GM19438 (cell line): ENCODE measurements at regions not wholly inside any gene's neighbourhood (a gene's known extent, or its start where the extent isn't known, plus 50 kb on each side); places are given as distances from the start of the nearest gene placed in this dataset.

Source experiments
- ATAC-seq: cut with Tn5 transposase; IDR thresholded peaks from one replicate; pipeline ENCODE4 v1.9.1; 2021; ENCODE audit warnings: low read depth; ENCODE audit not compliant: unreplicated experiment

DNA sequence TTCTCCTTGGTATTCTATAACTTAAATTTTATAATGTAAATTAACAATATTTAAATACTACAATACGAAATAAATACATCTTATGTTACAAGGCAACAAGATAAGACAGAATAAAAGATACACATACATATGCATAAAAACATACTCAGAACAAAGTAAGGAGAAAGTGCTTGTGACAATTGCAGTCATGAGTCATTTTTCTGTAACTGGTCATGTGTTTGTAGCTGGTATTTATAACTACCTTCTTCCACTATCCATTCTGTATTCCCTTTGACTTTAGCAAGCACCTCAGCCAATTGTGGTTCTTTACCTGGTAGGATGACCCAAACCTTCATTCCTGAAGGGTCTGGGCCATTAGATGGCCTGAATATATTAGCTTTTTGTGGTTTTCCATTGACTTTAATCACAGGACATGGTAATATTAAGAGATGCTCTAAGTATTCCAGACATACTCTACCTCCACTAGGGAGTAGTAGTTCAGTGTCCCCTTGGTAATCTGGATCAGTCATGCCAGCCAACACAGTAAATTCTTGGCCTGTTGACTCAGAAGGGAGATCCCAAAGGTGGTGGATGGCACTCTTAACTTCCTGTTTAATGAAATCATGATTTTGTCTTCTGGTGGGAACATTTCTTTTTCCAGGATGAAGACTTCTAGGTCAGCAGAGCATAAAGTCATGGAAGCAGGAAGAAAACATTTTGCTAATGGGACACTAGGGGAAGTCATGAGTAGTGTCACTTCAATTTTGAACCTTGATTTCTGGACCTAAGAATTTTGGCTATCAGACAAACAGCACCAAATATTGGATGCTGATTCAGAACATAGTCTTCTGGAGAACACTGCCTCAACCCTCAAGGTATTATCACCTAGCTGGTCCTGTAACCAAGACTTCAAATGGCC, 733.7 kb upstream of the IGFBP3 start:
- ATAC-seq, result no peak

DNA sequence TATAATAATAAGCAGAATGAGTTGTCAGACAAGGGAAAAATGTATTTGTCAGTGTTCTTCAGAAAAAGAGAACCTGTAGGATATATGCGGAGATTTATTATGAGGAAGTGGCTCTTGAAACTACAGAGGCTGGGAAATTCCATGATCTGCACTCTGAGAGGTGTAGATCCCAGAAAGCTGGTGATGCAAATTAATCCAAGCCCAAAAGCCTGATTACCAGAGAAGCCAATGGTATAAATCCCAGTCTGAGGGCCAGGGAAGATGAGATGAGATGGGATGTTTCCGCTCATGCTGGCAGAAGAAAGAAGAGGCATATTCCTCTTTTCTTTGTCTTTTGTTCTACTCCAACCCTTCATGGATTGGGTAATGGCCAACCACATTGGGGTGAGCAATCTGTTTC, 732.8 kb upstream of the IGFBP3 start:
- no peak for ATAC-seq

DNA sequence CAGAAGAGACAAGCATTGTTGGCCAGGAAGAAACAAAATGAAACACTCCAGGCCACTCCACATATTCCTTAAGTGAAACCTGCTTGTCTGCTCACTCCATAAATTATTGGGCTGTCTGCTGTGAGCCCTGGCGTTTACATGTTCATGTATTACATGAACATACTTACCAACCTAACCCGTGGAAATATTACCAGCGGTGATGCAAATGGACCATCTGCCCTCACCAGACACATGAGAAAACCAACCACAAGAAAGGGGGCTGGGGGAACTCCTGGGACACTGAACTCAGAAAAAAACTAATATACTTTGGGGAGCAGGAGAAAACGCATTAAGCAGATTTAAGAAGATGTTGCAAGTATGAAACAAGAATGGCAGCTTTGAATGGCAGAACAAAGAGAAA, 731.2 kb upstream of the IGFBP3 start:
- ATAC-seq, result no peak

DNA sequence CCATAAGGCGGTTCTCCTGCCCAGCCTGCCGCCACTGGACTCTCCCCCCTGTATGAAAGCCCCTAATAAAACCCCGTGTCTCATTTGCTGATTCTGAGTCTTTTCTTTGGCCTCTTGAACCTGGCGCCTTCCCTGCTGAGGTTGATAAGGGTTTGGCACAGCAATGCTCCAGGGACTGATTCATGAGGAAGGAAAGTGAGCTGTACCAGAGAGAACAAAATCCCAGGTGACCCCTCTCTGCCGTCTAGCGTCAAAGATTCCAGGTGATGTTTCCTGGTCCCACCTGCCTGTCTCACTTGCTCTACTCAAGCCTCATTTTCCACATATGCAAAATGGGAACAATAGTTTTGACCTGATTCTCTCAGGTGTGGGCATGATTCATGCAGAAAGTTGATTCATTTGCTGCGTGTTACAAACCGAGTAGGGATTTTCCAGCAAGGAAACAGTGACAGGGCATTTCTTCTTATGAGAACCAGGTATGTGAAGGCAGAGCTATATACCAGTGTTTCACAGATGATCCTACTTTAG, 730.6 kb upstream of the IGFBP3 start:
- no peak for ATAC-seq

DNA sequence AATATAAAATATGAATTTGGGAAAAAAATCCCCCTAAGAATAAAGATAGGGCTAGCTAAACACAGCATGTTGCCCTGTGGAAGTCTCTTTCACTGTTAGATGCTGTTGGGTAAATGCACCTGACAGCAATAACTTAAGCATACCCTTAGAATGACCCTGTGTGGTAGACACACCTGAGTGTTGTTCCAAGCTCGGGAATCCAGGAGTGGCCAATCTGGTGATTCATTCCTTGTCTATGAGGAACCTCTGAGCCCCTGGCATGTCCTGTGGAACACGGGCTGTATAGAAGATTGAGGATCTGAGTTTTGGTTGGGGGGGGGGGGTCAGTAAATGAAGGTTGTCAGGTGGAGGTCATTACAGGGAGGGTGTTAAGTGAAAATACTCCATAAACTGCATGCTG, 730.0 kb upstream of the IGFBP3 start:
- ATAC-seq, result no peak

DNA sequence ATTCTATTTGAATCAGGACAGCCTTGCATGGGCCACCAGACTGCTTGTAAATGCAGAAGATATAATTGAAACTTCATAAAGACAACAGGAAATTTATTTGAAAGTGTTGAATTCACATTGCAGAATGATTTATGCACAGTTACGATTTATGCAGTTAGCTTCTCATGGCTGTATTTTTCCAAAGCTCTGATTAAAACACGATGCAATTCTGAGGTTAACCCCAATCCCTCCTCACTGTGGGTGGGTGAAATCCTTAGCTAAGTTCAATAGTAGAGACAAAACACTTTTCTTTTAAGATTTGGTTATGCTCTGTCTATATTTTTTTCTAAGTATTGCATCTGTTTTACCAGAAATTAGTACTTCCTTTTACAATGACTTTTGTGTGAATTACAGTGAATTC, 728.8 kb upstream of the IGFBP3 start:
- no peak for ATAC-seq

DNA sequence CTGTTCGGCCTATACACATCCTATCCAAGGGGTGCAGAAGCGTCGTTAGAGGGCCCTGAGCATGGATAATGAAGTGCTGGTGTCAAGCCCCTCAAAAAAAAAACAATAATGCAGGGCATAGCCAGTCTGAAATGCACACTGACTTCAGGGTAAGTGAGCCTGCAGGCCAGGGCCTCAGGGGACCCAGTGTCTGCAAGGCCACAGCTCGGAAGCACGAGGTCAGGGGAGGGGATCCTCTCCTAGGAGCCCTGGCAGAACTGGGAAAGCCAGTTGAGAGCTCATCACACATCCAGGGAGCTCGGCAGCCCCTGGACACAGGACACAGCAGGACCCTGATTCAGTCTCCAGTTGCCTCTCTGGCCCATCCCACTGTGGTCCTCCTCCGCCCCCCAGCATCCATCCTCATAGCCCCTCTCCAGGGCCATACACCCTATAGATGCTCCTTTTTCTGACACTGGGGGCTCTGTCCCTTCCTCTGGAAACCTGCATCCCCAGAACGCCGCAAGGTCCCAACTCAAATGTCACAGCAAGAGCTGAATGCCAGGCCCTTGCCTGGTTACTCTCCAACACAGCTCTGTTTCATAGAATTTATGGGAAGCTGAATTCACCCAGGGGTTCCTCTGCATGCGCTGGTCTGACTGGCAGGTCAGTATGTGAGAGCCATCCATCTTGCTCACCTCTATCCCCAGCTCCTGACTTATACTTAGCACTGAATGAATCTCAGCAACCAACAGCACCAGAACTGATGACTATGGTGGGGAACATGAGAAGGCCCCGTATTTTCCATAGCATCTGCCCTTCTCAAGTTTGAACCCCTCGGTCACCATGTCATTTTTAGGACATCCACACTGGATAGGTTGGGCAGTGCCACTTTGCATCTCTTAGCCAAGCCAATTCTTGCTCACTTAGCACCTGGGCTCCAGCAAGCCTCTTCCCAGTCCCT, 717.0 kb upstream of the IGFBP3 start:
- ATAC-seq, result no peak

DNA sequence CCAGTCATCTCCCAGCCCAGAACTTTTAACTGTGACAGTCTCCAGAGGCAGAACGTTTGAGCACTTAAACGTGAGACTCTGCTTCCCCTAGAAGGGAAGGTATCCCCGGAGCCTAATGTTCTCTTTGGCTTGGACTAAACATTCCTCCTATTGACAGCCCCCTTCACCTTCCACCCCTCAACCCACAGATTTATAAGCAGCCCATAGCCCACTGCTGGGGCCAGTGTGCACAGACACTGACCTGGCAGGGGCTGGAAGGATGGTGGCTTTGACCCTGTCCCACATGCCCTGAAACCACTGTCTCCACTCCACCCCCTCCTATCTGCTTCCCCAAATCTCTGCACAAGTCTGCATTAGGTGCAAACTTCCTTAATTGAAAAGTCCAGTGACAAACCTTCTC, 715.0 kb upstream of the IGFBP3 start:
- no peak for ATAC-seq

DNA sequence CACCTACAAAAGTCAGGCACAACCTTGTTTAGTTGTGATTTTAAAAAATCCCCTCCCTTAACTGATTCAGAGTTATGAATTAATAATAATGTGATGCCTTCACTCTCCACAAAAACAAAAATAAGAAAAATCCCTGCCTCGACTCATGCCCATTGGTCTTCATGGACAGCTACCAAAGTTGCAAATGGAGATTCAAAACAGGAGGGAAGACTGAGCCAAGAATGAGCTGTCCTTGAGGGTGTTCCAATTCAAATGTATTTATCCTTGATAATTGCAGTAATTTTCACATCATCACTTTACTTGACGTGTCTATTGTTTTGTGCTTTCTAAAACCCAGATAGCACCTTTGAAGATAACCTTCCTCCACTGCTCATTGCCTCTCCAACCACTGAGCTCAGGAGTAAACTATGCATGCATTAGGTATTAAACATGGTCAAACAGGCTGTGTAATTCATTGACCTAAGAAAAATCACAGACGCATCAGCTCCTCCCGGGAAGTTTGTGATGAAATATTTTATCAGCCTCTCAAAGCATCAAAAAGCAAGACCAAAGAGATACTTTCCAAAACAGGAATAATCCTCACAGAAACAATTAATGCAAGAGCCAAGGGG, 712.7 kb upstream of the IGFBP3 start:
- ATAC-seq, result no peak

DNA sequence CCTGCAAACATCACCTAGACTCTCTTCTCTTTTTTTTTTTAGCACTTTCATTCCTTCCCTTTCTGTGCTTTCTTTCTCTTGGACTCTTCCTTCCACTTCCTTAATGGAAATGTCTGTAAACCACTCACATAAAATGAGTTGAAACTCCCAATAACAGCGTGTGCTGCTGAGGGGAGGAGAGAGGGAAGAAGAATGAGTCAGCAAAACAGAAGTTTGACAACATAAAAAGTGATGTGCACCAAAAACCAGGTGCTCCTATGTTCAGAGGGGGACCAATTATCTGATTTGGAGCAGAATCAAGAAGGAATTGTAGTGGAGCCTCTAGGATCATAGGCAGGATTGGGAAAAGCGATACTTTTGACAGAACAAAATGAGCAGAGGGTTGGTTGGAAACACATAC, 712.1 kb upstream of the IGFBP3 start:
- no peak for ATAC-seq

DNA sequence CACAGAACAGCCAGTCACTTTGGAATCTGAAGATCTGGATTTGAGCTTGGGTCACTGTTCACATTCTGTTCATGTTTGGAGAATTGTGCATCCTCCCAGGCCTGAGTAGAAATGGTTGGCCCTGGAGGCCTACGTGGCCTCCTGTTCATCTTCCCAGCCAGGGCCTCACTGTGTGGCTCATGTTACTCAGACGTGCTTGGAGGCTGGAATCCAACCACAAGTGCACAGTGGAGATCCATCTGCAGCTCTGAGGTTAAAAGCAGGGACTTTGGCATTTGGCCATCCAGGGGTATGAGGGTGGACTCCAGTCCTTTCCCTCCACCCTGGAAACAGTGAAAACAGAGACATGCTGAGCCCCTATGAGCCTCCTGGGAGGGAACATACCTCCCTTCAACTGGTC, 709.0 kb upstream of the IGFBP3 start:
- no peak for ATAC-seq

DNA sequence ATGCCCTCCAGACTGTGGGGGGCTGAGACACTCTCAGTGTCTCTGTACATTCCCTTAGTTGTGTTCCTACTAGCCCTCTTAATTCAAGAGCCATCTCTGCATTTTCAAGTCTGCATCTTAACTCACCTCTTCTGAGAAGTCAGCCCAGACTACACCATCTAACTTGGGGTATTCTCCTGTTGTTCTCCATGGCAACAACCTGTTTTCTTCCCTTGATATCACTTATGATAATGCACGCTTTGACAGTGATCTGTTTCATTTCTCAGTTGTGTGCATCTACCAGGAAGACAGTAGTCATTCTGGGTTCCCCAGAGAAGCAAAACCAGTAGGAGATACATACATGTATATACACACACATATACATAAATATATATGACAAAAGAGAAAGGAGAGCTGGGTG, 707.3 kb upstream of the IGFBP3 start:
- ATAC-seq, result no peak

DNA sequence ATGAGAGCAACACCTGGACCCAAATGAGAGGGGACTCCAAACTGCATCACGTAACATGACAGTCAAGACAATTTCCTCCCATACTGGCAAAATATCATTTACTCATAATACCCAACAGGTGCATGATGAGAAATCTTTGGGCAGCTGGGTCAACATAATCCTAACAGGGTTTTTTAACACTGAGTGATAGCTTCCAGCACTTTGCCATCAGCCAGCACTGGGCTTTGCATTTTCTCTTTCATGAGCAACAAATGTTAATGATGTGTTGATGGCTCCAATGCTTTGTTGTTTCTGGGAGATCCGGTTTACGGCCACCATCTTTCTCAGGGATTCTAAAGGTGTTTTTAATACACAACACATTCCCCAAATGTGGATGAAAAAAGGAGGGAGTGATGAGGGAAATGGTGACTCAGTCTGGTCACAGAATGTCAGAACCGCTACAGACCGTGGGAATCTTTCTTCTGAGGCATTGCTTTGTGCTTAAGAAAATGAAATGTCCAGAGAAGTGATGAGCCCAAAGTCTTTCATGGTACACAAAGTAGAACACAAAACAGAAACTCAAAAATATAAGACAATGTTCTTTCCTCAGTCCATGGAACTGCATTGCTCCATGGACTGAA, 705.7 kb upstream of the IGFBP3 start:
- no peak for ATAC-seq

DNA sequence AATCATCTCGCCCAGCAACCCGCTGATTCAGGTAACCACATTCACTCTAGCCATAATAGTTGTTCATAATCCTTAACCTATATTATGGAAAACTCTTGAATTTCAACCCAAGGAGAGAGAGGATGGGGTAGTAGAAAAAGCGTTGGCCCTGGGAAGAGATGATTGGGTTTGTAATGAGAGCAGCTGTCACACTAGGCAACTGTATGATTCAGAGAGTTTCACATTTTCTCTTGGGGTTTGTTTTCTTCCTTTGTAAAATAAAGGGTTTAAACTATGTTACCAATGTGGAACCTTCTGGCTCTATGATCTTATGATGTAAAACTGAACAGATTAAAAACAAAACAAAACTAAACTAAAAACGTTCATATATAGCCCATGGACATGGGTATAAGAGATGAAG, 705.2 kb upstream of the IGFBP3 start:
- no peak for ATAC-seq

DNA sequence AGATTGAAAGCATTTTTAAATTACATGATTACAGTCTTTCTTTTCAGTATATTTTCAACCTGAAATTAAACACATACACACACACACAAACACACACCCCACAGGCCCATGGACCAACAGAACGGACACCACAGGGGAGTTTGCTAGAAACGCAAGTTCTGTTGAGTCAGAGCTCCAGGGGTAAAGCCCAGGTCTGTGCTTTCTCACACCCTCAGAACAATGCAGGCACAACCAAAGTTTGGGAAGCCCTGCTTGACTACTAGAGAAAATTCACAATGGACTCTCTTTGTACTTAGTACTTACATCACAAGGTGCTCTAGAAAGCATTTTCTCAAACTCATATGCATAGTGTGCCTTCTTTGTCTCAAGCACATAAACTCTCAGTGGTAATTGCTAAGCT, 704.0 kb upstream of the IGFBP3 start:
- ATAC-seq, result no peak

DNA sequence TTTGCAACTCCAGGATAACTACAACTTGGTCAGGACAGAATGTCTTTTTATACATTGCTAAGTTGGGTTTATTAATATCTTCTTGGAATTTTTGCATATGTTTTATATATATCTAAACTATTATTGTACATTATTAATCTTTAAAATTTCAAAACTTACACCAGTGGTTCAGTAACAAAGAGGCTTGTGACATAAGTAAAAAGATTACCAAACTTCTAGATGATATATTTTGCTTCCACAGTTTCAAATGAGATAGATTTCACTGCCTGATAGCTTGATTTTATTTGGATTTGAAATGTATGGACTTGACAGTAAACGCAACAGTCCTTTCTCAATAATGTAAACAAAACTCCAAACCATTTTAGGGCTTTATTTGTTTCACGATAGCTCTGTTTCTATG, 701.2 kb upstream of the IGFBP3 start:
- ATAC-seq, result no peak

DNA sequence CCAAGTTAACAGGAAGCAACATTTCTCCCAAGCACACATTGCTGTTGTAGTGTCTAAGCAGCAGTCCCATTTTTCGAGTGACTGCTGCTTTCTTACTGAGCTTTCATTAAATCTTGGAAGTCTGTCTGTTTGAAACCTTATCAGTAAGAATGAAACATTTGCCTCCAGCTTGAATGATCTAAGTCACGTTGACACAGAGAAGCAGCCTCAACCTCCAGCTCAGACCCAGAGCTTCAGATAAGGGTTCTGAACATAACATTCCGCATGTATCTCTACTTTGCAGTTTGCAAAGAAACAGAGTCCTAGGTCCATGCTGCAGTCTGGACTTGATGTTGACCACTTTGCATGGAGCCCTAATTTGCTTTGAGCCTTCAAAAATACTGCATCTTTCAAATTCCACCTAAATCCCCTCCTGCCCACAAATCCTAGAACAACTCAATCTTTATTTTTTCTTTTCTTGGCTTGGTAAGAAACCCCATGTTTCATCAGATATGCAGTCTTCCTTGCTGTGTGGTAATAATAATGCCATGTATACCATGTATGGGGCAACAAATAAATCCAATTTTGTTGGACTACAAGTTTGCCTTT, 698.7 kb upstream of the IGFBP3 start:
- no peak for ATAC-seq

DNA sequence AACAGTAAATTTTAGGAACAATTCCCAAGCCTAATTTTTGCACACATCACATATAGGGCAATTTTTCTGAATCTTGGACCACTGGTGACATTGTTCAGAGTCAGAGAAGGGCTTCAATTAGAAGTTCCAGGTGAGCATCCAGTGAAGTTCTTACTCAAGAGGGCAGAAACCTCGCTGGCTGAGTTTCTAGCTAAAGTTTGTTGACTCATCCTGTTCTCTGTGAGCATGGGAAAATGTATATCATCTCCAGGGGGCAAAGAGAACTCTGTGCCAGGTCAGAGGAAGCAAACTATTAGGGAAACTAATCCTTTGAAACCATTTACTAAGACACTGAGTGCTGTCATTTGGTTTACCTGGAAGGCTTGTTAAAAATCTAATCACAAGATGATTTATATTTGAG, 695.6 kb upstream of the IGFBP3 start:
- no peak for ATAC-seq

DNA sequence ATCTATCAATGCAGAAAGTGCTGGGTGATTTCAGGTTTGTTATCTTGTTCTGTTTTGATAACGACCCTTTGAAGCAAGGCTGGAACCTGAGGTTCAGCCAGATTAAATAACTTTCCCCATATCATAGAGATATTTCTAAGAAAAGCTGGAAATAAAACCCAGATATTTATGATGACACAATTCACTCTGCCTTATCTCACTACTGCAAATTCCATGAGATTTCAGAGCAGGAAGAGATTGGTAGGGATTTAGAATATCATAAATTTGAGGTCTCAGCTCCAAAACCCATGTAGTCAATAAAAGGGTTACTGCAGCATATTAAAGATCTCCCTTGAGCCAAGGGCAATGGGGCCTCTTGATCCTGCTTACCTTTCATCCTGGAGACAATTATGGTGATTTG, 692.5 kb upstream of the IGFBP3 start:
- no peak for ATAC-seq

DNA sequence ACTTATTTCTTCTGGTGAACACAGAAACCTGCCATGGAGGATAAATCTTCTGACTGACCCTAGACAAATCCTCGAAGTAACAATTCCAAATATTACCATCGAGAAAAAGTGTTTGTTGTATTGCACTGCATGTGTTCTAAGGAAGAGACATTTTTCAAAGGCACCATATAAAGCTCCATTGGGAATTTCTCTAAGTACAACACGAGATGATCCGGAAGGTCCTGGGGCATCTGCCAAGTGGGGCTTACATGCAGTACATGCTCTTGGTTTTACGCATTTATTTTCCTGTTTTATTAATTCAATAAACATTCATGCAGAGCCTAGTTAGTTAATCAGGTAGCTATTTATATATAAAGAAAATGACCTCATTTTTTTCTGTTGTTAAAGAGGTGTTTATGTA, 692.0 kb upstream of the IGFBP3 start:
- no peak for ATAC-seq
